ENCODE measurements at regions not wholly inside any gene's neighbourhood (a gene's known extent, or its start where the extent isn't known, plus 50 kb on each side); places are given as distances from the start of the nearest gene placed in this dataset.
A peak's percentile ranks its signal among the peaks of the same experiment; 100 is the strongest.

DNA sequence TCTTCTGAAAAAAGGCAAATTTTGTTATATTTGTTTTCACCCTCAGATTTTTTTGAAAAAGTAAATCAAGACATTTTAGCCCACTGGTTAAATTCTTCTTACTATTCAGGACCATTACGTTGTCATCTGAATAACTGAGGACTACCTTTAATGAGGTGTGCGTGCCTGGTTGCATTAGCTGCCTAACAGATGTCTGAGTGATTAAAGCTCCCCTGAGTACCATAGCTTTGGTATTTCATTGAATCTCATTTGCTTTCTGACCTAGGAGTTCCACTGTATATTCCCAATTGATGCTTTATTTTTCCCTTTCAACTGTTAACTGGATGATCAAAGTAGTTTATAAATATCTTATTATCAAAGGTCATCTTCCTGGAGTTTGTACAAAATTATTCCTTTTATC lies 410.0 kb upstream of the SEMA3D start:
- 48 to 89% (median 72%) methylated on average over 2 of the region's 2 CpGs for WGBS, 4 donors
- no peaks in the 10 kb centered on the region for H3K9me3 ChIP-seq
- H3K4me3 ChIP-seq, result no peak overlapping the region
- H3K27ac ChIP-seq, result no peak overlapping the region
- no peaks in the 10 kb centered on the region for H3K36me3 ChIP-seq
- TF ChIP-seq, protein P1, sequence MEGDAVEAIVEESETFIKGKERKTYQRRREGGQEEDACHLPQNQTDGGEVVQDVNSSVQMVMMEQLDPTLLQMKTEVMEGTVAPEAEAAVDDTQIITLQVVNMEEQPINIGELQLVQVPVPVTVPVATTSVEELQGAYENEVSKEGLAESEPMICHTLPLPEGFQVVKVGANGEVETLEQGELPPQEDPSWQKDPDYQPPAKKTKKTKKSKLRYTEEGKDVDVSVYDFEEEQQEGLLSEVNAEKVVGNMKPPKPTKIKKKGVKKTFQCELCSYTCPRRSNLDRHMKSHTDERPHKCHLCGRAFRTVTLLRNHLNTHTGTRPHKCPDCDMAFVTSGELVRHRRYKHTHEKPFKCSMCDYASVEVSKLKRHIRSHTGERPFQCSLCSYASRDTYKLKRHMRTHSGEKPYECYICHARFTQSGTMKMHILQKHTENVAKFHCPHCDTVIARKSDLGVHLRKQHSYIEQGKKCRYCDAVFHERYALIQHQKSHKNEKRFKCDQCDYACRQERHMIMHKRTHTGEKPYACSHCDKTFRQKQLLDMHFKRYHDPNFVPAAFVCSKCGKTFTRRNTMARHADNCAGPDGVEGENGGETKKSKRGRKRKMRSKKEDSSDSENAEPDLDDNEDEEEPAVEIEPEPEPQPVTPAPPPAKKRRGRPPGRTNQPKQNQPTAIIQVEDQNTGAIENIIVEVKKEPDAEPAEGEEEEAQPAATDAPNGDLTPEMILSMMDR (IDR thresholded peaks at IDR 0.05), result no peak
- no peak for TF ChIP-seq POLR2A (IDR thresholded peaks at IDR 0.05)
- no peak for ATAC-seq
- no peak for DNase-seq
- intact Hi-C loops (cut with DNase I), result no loop called here
- H3K4me1 ChIP-seq, result no peaks in the 10 kb centered on the region
- H3K27me3 ChIP-seq, result no peaks in the 10 kb centered on the region

DNA sequence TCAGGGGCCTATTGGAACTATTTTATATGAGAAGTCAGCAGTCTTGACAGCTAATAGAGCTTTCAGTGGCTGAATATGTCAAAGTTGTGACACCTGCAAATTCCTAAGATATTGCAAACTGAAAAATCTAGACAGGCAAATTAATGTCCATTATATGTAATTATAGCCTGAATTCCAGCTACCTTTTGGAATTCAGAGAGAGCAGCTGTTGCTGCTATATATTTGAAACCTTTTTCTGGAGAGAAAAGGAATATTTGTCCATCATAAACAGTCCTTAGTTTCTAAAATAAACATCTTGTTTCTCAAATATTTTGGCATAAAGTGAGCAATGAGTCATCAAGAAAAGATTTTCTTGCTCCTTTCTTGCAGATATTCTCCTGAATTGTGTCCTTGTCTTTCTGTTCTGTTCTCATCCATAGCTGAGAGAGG lies 408.9 kb upstream of the SEMA3D start:
- Histone ChIP-seq H3K27me3 (no peaks in the 10 kb centered on the region), H3K4me3 (no peak overlapping the region), H3K9me3 (no peaks in the 10 kb centered on the region), H3K27ac (no peak overlapping the region), H3K36me3 (no peaks in the 10 kb centered on the region), H3K4me1 (no peaks in the 10 kb centered on the region)
- ATAC-seq (no peak), DNase-seq (no peak)
- no peak for TF ChIP-seq POLR2A (IDR thresholded peaks at IDR 0.05)
- TF ChIP-seq, protein P1 (IDR thresholded peaks at IDR 0.05), result no peak
- intact Hi-C loops (cut with DNase I), result no loop called here

DNA sequence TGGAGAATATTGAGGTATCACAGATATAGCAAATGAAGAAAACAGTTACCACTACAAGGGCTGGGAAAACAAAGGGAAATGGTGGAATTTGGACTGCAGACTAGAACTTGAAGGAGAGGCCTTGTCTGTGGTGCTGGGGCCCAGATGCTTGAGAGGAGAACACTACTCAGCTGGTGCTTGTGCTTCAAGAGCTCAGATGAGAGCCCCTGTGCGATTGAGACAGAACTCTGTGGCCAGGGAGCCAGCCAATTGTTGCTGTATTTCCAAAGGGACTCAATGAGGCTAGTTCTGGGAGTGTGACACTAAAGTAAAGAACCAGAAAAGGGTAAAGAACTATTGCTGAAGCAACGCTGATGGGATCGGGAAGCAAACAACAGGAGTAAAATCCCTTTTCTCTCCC lies 406.5 kb upstream of the SEMA3D start:
- peak in 1 of 5 donors; percentile 31 for DNase-seq
- no peaks in the 10 kb centered on the region for H3K27me3 ChIP-seq
- WGBS, 4 donors, result 50 to 82% (median 64%) methylated on average over 3 of the region's 3 CpGs
- H3K36me3 ChIP-seq, result no peaks in the 10 kb centered on the region
- no peak overlapping the region for H3K27ac ChIP-seq
- no peak for TF ChIP-seq POLR2A (IDR thresholded peaks at IDR 0.05)
- TF ChIP-seq, protein P1 (IDR thresholded peaks at IDR 0.05), result no peak
- no peaks in the 10 kb centered on the region for H3K9me3 ChIP-seq
- ATAC-seq, result no peak
- H3K4me1 ChIP-seq, result no peaks in the 10 kb centered on the region
- H3K4me3 ChIP-seq, result no peak overlapping the region
- intact Hi-C loops (cut with DNase I), result no loop called here

DNA sequence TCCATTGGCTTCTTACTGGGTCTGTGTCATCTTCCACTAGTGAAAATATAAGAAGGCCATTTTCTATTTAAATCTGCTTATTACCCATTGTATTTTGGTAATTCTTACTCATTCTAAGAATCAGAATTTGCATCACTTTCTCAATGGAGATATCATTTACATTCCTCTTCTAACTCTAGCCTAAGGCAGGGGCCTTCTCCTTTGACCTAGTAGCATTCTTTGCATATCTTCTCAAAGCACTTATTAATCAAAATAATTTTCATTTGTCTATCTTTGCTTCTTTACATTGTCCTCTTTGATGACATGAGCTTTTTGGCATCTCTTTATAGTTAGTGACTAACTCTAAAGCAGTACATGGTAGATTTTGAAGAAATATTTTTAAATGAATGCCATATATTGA lies 400.9 kb upstream of the SEMA3D start:
- intact Hi-C loops (cut with DNase I), result no loop called here
- TF ChIP-seq, protein P1 (IDR thresholded peaks at IDR 0.05), result no peak
- TF ChIP-seq POLR2A (IDR thresholded peaks at IDR 0.05), result no peak
- Histone ChIP-seq H3K36me3 (no peaks in the 10 kb centered on the region), H3K27me3 (no peaks in the 10 kb centered on the region), H3K27ac (no peak overlapping the region), H3K4me1 (no peaks in the 10 kb centered on the region), H3K4me3 (no peak overlapping the region), H3K9me3 (no peaks in the 10 kb centered on the region)
- ATAC-seq (no peak), DNase-seq (no peak)

All from heart left ventricle (tissue), 16 donors.